H1 (cell line): ENCODE measurements at regions not wholly inside any gene's neighbourhood (a gene's known extent, or its start where the extent isn't known, plus 50 kb on each side); places are given as distances from the start of the nearest gene placed in this dataset.

ENCODE experiments used
- CTCF ChIA-PET: fragments of 300-600 bp; sonication (Branson Sonifier 250); formaldehyde crosslinking; loops from one replicate; lab custom pipeline; 2021; ENCODE audit not compliant: partially characterized antibody; lab: Charles Lee
- POLR2A ChIA-PET: fragments of 300-600 bp; sonication (Branson Sonifier 250); formaldehyde crosslinking; loops from one replicate; lab custom pipeline; 2021; ENCODE audit warnings: inconsistent platforms; ENCODE audit not compliant: partially characterized antibody; lab: Charles Lee
- DNase-seq, 2 experiments: peaks; one replicate each; pipeline versions ENCODE4 v3.0.0 to v3.0.0-alpha.2; 2010 to 2022; ENCODE audit warnings: low spot score in 2 of 2, low read depth in 1 of 2, mixed read lengths in 1 of 2
- FAIRE-seq: peaks from 2 replicates; lab custom pipeline; 2011; peaks lifted over from hg19 to GRCh38; lab: Jason Lieb, UNC
- H2AFZ ChIP-seq: 2 replicates; pipeline ENCODE4 v1.8.1; 2012; ENCODE audit warnings: low read length, inconsistent platforms
- H2AK5ac ChIP-seq: 2 replicates; pipeline ENCODE4 v1.6.1; 2013; ENCODE audit warnings: low read depth, low read length
- H2BK120ac ChIP-seq: replicated peaks from 2 replicates; pipeline ENCODE3; 2013; ENCODE audit warnings: low read depth, low read length, inconsistent platforms
- H2BK12ac ChIP-seq: 2 replicates; pipeline ENCODE4 v1.6.1; 2013; ENCODE audit warnings: low read depth, low read length
- H2BK15ac ChIP-seq: 2 replicates; pipeline ENCODE4 v1.6.1; 2013; ENCODE audit warnings: low read length
- H2BK20ac ChIP-seq: 2 replicates; pipeline ENCODE4 v1.6.1; 2013; ENCODE audit warnings: low read length
- H2BK5ac ChIP-seq: 2 replicates; pipeline ENCODE4 v1.6.1; 2013; ENCODE audit warnings: low read depth, low read length
- H3K14ac ChIP-seq: 2 replicates; pipeline ENCODE4 v1.6.1; 2013; ENCODE audit warnings: inconsistent platforms; ENCODE audit not compliant: insufficient read length
- H3K18ac ChIP-seq: 2 replicates; pipeline ENCODE4 v1.6.1; 2013; ENCODE audit warnings: low read length; ENCODE audit errors: extremely low read depth
- H3K23ac ChIP-seq: 2 replicates; pipeline ENCODE4 v1.6.1; 2013; ENCODE audit warnings: inconsistent platforms; ENCODE audit not compliant: insufficient read length
- H3K23me2 ChIP-seq: 2 replicates; pipeline ENCODE4 v1.6.1; 2013; ENCODE audit warnings: low read depth, low read length
- H3K27ac ChIP-seq: 2 replicates; pipeline ENCODE4 v1.6.1; 2011; ENCODE audit warnings: low read depth, low read length, inconsistent platforms
- H3K27me3 ChIP-seq, 4 experiments: replicated peaks in 1 of 4; 1 replicate in 1 of 4; 2 replicates in 3 of 4; pipeline versions ENCODE4 v1.6.1 to v1.8.1; 2011 to 2013; ENCODE audit warnings: low read length in 3 of 4, mild to moderate bottlenecking in 3 of 4, inconsistent platforms in 2 of 4, mixed read lengths in 2 of 4, moderate library complexity in 1 of 4; ENCODE audit not compliant: control insufficient read depth in 3 of 4, insufficient read depth in 3 of 4; ENCODE audit errors: extremely low read depth in 1 of 4
- H3K36me3 ChIP-seq, 4 experiments: 2 replicates each; pipeline versions ENCODE4 v1.6.1 to v1.8.1; 2011 to 2013; ENCODE audit warnings: mild to moderate bottlenecking in 4 of 4, low read length in 3 of 4, moderate library complexity in 2 of 4, control low read depth in 1 of 4, inconsistent platforms in 1 of 4; ENCODE audit not compliant: insufficient read depth in 4 of 4, control insufficient read depth in 2 of 4
- H3K4ac ChIP-seq: replicated peaks from 2 replicates; pipeline ENCODE3; 2013; ENCODE audit warnings: low read length, low read depth, mixed read lengths, inconsistent platforms; ENCODE audit not compliant: insufficient read length
- H3K4me1 ChIP-seq, 4 experiments: replicated peaks in 1 of 4; 1 replicate in 1 of 4; 2 replicates in 3 of 4; pipeline versions ENCODE4 v1.6.1 to v1.8.1; 2011 to 2013; ENCODE audit warnings: low read length in 3 of 4, inconsistent platforms in 2 of 4, mixed read lengths in 1 of 4; ENCODE audit not compliant: insufficient read depth in 4 of 4, control insufficient read depth in 3 of 4
- H3K4me2 ChIP-seq, 2 experiments: 2 replicates each; pipeline versions ENCODE4 v1.6.1 to v1.8.1; 2011 to 2013; ENCODE audit warnings: low read depth in 2 of 2, low read length in 2 of 2, control low read depth in 1 of 2, inconsistent platforms in 1 of 2, mild to moderate bottlenecking in 1 of 2; ENCODE audit not compliant: insufficient read depth in 1 of 2
- H3K4me3 ChIP-seq, 4 experiments: fragments of 200-600, 300-600 bp in 1 of 4; sonication (generic), shearing (Covaris generic), sonication (Bioruptor Twin) in 1 of 4; 2 replicates each; pipeline versions ENCODE4 v1.5.1 to v1.8.1; 2011 to 2016; ENCODE audit warnings: low read length in 4 of 4, low read depth in 3 of 4, control low read depth in 2 of 4, inconsistent platforms in 2 of 4, mild to moderate bottlenecking in 2 of 4, mixed read lengths in 1 of 4, moderate library complexity in 1 of 4; ENCODE audit not compliant: insufficient read depth in 2 of 4; ENCODE audit errors: extremely low read depth in 1 of 4
- H3K56ac ChIP-seq: replicated peaks from 2 replicates; pipeline ENCODE3; 2013; ENCODE audit warnings: low read depth, mild to moderate bottlenecking, mixed read lengths, low read length, inconsistent platforms; ENCODE audit not compliant: insufficient read length
- H3K79me1 ChIP-seq: 2 replicates; pipeline ENCODE4 v1.6.1; 2013; ENCODE audit warnings: low read depth, low read length, control low read depth
- H3K79me2 ChIP-seq, 2 experiments: 2 replicates each; pipeline versions ENCODE4 v1.6.1 to v1.8.1; 2012 to 2013; ENCODE audit warnings: low read length in 2 of 2, mild to moderate bottlenecking in 2 of 2, inconsistent platforms in 1 of 2; ENCODE audit not compliant: insufficient read depth in 2 of 2, control insufficient read depth in 1 of 2
- H3K9ac ChIP-seq, 4 experiments: replicated peaks in 1 of 4; 1 replicate in 1 of 4; 2 replicates in 3 of 4; pipeline versions ENCODE4 v1.6.1 to v1.8.1; 2011 to 2013; ENCODE audit warnings: low read depth in 3 of 4, low read length in 3 of 4, control low read depth in 2 of 4, mild to moderate bottlenecking in 2 of 4, moderate library complexity in 2 of 4, inconsistent platforms in 1 of 4; ENCODE audit errors: extremely low read depth in 1 of 4
- H3K9me3 ChIP-seq, 2 experiments: 2 replicates each; pipeline versions ENCODE4 v1.6.1 to v1.8.1; 2012 to 2013; ENCODE audit warnings: mild to moderate bottlenecking in 2 of 2, moderate library complexity in 2 of 2, control low read depth in 1 of 2, inconsistent platforms in 1 of 2, low read depth in 1 of 2, low read length in 1 of 2, mixed read lengths in 1 of 2; ENCODE audit not compliant: insufficient read depth in 2 of 2
- H4K20me1 ChIP-seq, 2 experiments: replicated peaks in 1 of 2; 2 replicates each; pipeline versions ENCODE3 to v1.8.1; 2011 to 2013; ENCODE audit warnings: inconsistent platforms in 2 of 2, low read length in 2 of 2, mild to moderate bottlenecking in 1 of 2; ENCODE audit not compliant: insufficient read depth in 2 of 2, control insufficient read depth in 1 of 2
- H4K5ac ChIP-seq: 2 replicates; pipeline ENCODE4 v1.6.1; 2013; ENCODE audit warnings: low read length, low read depth, mixed read lengths, inconsistent platforms; ENCODE audit not compliant: insufficient read length
- H4K8ac ChIP-seq: 2 replicates; pipeline ENCODE4 v1.8.0; 2013; ENCODE audit warnings: mild to moderate bottlenecking, moderate library complexity, low read length, inconsistent platforms; ENCODE audit not compliant: insufficient read depth; ENCODE audit errors: extremely low read depth
- H4K91ac ChIP-seq: replicated peaks from 2 replicates; pipeline ENCODE3; 2013; ENCODE audit warnings: low read length, mixed read lengths, inconsistent platforms; ENCODE audit not compliant: insufficient read length
- CBX5 ChIP-seq: fragments of 300-800, 300-1000 bp; sonication (generic); IDR thresholded peaks from 2 replicates; pipeline ENCODE4 v1.7.1; 2016; ENCODE audit warnings: antibody characterized with exemption, low read length, low read depth
- JUND ChIP-seq: IDR thresholded peaks from 2 replicates; pipeline ENCODE4 v1.6.1; 2011; ENCODE audit warnings: mild to moderate bottlenecking, improper control_type of control experiment, low read length
- POLR2A ChIP-seq, 2 experiments: IDR thresholded peaks; 1 replicate in 1 of 2; 2 replicates in 1 of 2; pipeline ENCODE4 v1.6.1; 2011; ENCODE audit warnings: low read depth in 2 of 2, low read length in 2 of 2, mild to moderate bottlenecking in 2 of 2; ENCODE audit errors: control extremely low read depth in 1 of 2
- POLR2AphosphoS5 ChIP-seq: IDR thresholded peaks from 2 replicates; pipeline ENCODE4 v1.6.1; 2011; ENCODE audit warnings: low read depth, low read length
- RBBP5 ChIP-seq: IDR thresholded peaks from 2 replicates; pipeline ENCODE4 v1.7.1; 2012; ENCODE audit warnings: low read depth, mild to moderate bottlenecking, inconsistent platforms, low read length, moderate library complexity, borderline replicate concordance
- RXRA ChIP-seq: IDR thresholded peaks from 2 replicates; pipeline ENCODE4 v1.6.1; 2011; ENCODE audit warnings: low read depth, mild to moderate bottlenecking, low read length, moderate library complexity; ENCODE audit not compliant: insufficient read depth
- SIN3A ChIP-seq, 2 experiments: IDR thresholded peaks in 1 of 2; conservative IDR thresholded peaks in 1 of 2; 2 replicates each; pipeline ENCODE4 v1.6.1; 2011 to 2012; ENCODE audit warnings: low read length in 2 of 2, improper control_type of control experiment in 1 of 2, low read depth in 1 of 2, mild to moderate bottlenecking in 1 of 2
- WGBS, 2 experiments: shearing (Covaris generic) in 1 of 2; methylation state at CpG; one replicate each; pipeline versions ENCODE4 v1.1.6 to v1.1.7; 2013 to 2015; ENCODE audit warnings: low lambda C conversion rate in 2 of 2, mixed read lengths in 2 of 2, inconsistent platforms in 1 of 2, low coverage in 1 of 2, missing lambda C conversion rate in 1 of 2; ENCODE audit not compliant: insufficient replicate concordance in 2 of 2, insufficient coverage in 1 of 2, insufficient read length in 1 of 2; ENCODE audit errors: extremely low coverage in 1 of 2, missing lambda C conversion rate in 1 of 2; 5-methylcytosine and 5-hydroxymethylcytosine counted together

GRCh38 chr4:138051157-138051556 lies 191.0 kb downstream of the SLC7A11 start:
- H3K4me2 ChIP-seq, result no peak overlapping the region
- ChIA-PET POLR2A (interaction anchor here (1.5 kb wide), 1 partner anchor 16 kb away, joined by 3 read pairs; no protein-coding TSS in a partner anchor), CTCF (interaction anchor here (0.8 to 4.4 kb wide), 11 partner anchors 9 to 868 kb away, joined by 3 to 31 read pairs (median 3); no protein-coding TSS in a partner anchor)
- no peak overlapping the region for H3K27ac ChIP-seq
- no peaks in the 10 kb centered on the region for H4K20me1 ChIP-seq
- no peaks in the 10 kb centered on the region for H3K36me3 ChIP-seq
- no peak overlapping the region for H3K4me3 ChIP-seq
- TF ChIP-seq RXRA (no peak), CBX5 (no peak), SIN3A (conservative IDR thresholded peaks at IDR 0.05 in 1 of 2, IDR thresholded peaks at IDR 0.05 in 1 of 2; ENCODE audit: low read depth in 1 of 2, low read length in 2 of 2) (no peak), JUND (no peak), RBBP5 (no peak), POLR2A (IDR thresholded peaks at IDR 0.05; ENCODE audit: control extremely low read depth in 1 of 2, low read depth in 2 of 2, low read length in 2 of 2) (no peak), POLR2AphosphoS5 (no peak)
- H4K5ac ChIP-seq, result no peak overlapping the region
- H2BK12ac ChIP-seq, result no peak overlapping the region
- no peak overlapping the region for H4K8ac ChIP-seq
- WGBS, 2 experiments, result 97% methylated on average over 3 of the region's 3 CpGs; no CpG with 5 or more reads in 1 of the 2 experiments
- H3K9ac ChIP-seq, result no peak overlapping the region
- H3K23me2 ChIP-seq, result peaks cover 2% of the 10 kb centered on the region; the same call in 1 of the 2 replicates
- H3K4ac ChIP-seq, result no peak overlapping the region
- no peak overlapping the region for H2BK15ac ChIP-seq
- H2BK5ac ChIP-seq, result no peak overlapping the region
- no peak overlapping the region for H4K91ac ChIP-seq
- no peak overlapping the region for H3K18ac ChIP-seq
- no peaks in the 10 kb centered on the region for H3K79me2 ChIP-seq
- no peaks in the 10 kb centered on the region for H3K79me1 ChIP-seq
- H2AFZ ChIP-seq, result no peak overlapping the region
- no peak for DNase-seq
- H3K23ac ChIP-seq, result no peak overlapping the region
- no peak overlapping the region for H2BK120ac ChIP-seq
- H3K4me1 ChIP-seq, result peaks cover 0 to 9% (median 6%) of the 10 kb centered on the region in 4 experiments; a peak in 6 of 7 replicates
- H3K27me3 ChIP-seq, result no peaks in the 10 kb centered on the region
- H2AK5ac ChIP-seq, result no peak overlapping the region
- no peak overlapping the region for H3K14ac ChIP-seq
- FAIRE-seq, result no peak
- no peak overlapping the region for H3K56ac ChIP-seq
- no peak overlapping the region for H2BK20ac ChIP-seq
- peaks cover 0 to 8% of the 10 kb centered on the region in 2 experiments; a peak in 2 of 4 replicates for H3K9me3 ChIP-seq
